ENCODE measurements at regions not wholly inside any gene's neighbourhood (a gene's known extent, or its start where the extent isn't known, plus 50 kb on each side); places are given as distances from the start of the nearest gene placed in this dataset.

- DNase-seq = no peak
These were observed 168.9 kb downstream of the CYRIA start for GRCh38 chr2:16496426-16497388.

- no peak for DNase-seq
These were observed 170.0 kb downstream of the CYRIA start for GRCh38 chr2:16495509-16496208.

DNA sequence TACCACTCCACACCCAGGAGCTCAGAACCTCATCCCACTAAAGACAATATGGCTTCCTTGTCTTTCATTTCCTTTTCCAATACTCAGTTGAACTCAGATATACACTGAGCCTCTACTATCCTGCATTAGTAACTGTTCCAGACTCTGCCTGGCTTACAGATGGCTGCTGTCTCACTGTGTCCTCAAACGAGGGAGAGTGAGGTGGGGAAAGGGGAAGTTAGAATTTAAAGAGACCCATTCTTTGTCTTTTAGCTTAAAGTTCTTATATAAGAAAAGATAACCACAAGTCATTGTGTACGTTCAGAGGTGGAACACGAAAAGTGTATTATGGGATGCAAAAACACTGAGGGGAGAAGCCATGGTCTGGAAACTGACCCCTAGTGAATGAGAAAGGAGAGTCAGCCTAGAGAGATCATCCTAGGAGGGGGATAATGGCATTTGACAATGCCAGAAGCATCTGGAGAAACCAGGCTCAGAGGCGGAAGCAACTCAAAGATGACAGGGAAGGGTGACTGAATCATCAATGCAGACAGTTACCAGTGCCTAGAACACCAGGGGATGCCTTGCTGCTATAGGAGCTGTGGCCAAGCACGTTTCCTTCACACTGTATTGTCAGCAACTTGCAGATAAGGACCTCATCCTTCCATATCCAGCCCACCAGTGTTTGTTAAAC lies 170.7 kb downstream of the CYRIA start:
- DNase-seq = no peak

DNA sequence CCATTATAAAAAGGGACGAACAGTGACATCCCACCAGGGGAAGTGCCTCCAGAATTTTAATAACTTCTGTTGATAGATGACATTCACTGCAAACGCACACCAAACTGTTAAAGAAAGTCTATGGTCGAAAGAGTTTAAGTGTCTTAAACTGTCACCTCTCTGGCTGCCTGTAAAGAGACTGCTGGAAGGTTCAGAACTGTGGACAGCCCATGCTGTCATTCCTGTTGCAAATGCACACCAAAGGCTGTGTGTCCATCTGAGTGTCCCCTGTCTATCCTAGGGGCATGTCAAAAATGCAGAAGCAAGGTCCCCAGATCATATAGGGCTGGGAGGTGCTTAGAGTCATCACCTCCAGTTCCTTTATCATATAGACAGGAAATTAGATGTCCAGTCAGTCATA lies 171.8 kb downstream of the CYRIA start:
- DNase-seq = no peak

GRCh38 chr2:16487686-16488085 lies 177.9 kb downstream of the CYRIA start:
- DNase-seq = no peak

GRCh38 chr2:16485251-16485650 lies 180.4 kb downstream of the CYRIA start:
- DNase-seq = no peak

GRCh38 chr2:16482460-16482859 lies 183.2 kb downstream of the CYRIA start:
- no peak for DNase-seq

- no peak for DNase-seq
These were observed 184.3 kb downstream of the CYRIA start for GRCh38 chr2:16481351-16481750.

DNA sequence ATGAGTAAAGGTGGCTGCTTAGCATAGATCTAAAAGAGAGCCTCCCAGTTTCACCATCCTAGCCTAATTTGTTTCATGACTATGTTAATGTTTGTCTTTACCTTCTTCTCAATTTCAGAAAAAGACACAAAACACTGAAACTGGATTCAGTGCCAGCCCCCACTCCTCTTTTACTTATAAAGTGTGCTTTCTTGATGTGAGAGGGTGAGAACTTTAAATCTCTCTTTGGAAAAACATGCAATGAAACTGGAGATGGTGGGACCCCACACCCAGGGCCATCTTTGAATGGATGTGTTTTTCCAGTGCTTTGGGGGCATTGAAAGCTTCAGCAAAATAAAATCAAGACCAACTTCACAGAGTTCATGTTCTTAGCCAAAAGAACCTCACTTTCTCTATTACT lies 185.9 kb downstream of the CYRIA start:
- DNase-seq = no peak

DNA sequence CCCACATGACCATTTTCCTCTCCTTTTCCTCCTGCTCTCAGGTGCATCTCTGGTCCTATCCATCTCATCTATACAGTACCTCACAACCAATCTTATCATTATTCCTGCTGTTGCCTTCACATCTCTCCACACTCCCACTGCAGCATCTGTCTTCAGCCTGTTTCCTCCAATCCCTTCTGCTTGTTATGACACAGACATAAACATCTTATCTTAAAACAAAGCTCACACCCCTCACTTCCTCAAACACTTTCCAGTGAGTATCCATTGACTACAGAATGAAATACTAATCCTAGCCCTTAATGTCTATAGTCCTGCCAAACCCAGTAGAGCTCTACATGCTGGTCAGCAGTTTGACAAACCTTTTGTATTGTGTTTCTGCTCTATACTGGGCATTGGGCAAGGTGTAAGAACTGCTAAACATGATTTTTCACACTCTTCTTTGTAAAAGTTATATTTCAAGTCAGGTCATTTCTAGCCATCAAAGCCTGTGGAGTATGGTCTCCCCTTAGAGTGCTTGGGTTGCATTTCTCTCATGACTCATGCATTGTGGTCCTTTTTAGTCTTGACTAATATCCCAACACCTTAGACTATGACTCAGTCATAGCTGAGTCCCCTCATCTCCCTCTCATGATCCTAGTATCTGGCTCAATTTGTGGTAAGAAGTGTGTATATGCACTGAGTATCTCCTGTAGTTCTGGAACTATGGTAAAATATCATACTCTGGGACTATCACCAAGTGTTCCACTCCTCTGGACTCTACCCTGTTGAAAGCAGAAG lies 187.0 kb downstream of the CYRIA start:
- DNase-seq = no peak

DNA sequence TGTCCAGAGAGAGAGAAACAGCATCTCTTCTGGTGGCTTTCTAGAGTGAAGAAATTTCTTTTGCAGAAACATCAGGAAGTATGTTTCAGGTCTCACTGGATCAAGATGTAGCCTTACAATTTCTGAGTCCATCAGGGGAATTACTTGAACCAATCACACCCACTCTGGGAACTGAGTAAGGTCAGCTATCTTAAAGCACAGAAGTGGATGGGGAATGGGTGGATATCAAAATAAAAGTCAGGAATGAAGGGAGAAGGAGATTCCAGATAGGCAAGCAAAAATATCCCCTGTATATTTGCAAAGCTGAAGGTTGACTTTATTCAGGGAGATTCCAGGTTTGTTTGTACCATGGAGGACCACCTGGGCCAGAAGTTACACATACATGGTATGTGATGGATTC lies 188.0 kb downstream of the CYRIA start:
- DNase-seq = no peak

GRCh38 chr2:16476866-16477265 lies 188.8 kb downstream of the CYRIA start:
- no peak for DNase-seq

DNA sequence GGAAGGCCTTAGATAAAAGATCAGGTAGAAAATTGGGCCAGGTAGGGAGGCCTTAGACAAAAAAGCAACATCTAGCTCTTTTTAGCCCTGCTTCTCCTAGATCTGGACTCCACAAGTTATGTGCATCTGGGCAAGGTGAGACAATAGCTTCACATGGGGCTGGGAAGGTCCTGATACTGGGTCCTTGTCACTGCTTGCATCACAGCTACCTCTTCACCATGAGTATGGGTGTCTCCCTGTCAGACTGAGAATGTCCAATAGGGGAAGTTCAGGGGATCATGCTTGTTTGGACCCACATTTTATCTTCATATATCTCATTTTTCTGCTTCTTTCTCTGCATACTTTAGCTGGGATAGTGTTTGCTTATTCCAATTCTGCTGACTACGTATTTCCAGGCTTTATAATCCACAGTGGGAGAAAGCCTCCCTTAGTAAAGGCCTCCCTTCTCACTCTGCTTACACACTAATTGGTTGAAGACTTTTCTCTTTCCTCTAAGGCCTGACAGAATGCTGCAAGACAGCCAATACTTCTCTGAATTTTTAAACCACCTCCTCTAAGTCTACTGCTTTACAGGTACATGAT lies 189.6 kb downstream of the CYRIA start:
- no peak for DNase-seq

- no peak for DNase-seq
These were observed 190.0 kb downstream of the CYRIA start for GRCh38 chr2:16475586-16475985.

DNA sequence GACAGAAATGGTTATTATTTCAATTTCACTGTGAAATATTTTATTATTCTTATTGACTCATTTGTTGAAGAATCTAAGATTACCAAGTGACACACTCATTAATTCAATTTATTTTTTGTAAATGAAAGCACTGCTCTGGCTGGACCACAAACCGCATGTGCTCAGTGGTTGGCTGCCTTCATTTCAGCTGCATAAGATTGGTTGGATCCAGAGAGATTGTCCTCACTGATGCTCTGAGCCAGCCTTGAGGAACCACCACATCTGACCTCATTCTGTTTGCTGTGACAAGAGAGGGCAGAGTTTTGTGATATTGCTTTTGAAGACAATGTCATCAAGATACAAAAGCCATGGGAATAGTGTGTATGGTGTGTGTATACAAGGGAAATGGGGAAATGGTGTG lies 192.1 kb downstream of the CYRIA start:
- DNase-seq = no peak

DNA sequence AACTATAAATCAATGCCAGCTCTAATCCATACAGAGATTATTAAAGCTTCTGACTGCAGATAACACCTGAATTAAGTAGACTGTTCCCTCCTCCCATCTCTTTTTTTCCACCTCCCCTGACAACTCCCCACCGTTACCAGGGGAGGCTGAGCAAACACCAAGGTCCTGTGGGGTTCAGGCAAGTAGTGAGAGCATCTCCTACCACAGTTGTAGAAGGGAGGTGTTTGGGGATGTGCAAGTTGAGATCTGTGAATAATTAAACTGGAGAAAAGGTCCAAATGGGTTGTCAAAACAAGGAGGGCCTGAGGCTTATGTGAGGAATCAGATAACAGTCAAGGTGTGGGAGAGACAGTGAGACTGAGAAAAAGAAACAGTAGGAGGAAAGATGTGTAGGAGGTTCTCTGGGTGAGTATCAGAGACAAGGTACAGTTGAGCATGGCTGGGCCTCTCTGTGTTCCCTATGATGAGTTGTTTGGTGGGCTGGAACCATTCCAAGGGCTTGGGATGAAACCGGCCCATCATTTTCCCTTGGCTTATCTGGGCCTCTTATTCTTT lies 194.6 kb downstream of the CYRIA start:
- DNase-seq = no peak

- DNase-seq = no peak
These were observed 198.8 kb downstream of the CYRIA start for GRCh38 chr2:16466821-16467151.

- no peak for DNase-seq
These were observed 199.4 kb downstream of the CYRIA start for GRCh38 chr2:16466133-16466820.

DNA sequence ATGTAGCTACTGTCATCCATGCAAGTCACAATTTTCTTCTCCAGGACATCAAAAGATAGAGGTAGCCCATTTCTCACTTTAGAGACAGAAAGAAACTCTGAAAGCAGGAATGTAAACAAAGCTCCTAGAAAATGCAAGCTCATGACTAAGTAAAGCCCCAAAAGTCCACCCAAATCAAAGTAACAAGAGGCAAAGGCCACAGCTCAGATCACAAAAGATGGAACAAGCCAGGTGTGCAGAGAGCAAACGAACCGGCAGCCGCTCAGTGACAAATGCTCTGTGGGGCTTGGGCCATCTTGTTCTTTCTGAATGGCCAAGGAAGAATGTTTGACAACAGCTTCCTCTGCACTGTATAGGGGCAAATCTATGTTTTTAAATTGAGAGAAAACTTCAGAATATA lies 201.0 kb downstream of the CYRIA start:
- no peak for DNase-seq

DNA sequence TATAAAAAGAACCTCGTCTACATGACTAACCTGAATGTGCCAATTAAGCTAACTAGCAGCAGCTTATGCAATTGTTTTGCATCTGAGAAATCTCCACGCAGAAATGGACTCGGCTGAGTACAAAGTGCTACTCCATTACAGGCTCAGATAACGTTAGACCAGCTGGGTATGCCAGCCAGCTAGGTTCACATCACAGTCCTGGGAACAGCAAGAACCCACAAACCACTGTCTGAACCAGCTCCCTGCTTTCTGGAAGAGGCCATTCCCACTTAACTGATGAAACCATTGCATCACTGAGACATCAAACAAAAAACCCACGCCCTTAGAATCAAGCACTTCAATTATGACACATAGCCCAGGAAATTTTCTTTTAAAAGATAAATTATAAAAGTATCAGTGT lies 202.7 kb downstream of the CYRIA start:
- no peak for DNase-seq

GRCh38 chr2:16461672-16462071 lies 204.0 kb downstream of the CYRIA start:
- no peak for DNase-seq

- DNase-seq = no peak
These were observed 206.0 kb downstream of the CYRIA start for GRCh38 chr2:16459606-16460005.

Data from GOT3 (cell line).